ENCODE measurements at regions not wholly inside any gene's neighbourhood (a gene's known extent, or its start where the extent isn't known, plus 50 kb on each side); places are given as distances from the start of the nearest gene placed in this dataset.

DNA sequence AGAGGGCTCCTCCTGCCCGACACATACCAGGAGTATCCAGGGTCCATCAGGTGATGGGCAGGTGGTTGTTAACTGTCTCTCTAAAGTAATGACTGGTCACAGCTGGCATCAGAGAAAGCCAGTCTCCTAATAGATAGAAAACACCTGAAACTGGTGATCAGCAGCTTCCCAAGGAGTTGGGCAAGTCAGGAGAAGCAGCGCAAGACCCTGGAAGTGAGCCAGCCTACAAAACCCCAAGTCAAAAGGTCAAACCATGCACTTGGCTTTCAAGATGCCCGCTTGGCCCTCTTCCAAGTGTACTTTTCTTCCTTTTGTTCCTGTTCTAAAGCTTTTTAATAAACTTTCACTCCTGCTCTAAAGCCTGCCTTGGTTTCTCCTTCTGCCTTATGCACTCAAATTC, 815.2 kb downstream of the DCDC2C start:
- TF ChIP-seq POLR2AphosphoS5 (IDR thresholded peaks at IDR 0.05; ENCODE audit: borderline replicate concordance, low read depth, low read length) = no peak
- no peak for TF ChIP-seq EZH2 (IDR thresholded peaks at IDR 0.05)
- no peak for TF ChIP-seq FOXP2 (optimal IDR thresholded peaks at IDR 0.05; ENCODE audit: control extremely low read depth, extremely low read length, insufficient read depth)
